HCT116 (cell line): ENCODE measurements at regions not wholly inside any gene's neighbourhood (a gene's known extent, or its start where the extent isn't known, plus 50 kb on each side); places are given as distances from the start of the nearest gene placed in this dataset.

Experiments used
- ATAC-seq: fragments of 200-7000 bp; cut with Tn5 transposase; 2 replicates; pipeline ENCODE4 v1.9.1; 2020; ENCODE audit warnings: mild to moderate bottlenecking, moderate library complexity
- BruUV-seq: library from RNA; stranded (reverse); fragments of 400-500 nt; replicated peaks from 2 replicates; lab custom pipeline; 2021; lab: Mats Ljungman, UMichigan
- CTCF ChIA-PET: fragments of 300-600 bp; sonication (Branson Sonifier 250); formaldehyde crosslinking; loops from one replicate; lab custom pipeline; 2021; ENCODE audit warnings: antibody characterized with exemption; lab: Charles Lee
- POLR2A ChIA-PET: fragments of 300-600, 350-600 bp; sonication (Branson Sonifier 250); formaldehyde crosslinking; loops from one replicate; lab custom pipeline; 2021; ENCODE audit warnings: antibody characterized with exemption; lab: Charles Lee
- RAD21 ChIA-PET, 2 experiments: fragments of 300-600 bp; sonication (Branson Sonifier 250); formaldehyde crosslinking; loops; one replicate each; lab custom pipeline; 2023; ENCODE audit warnings: low total read pairs in 2 of 2; ENCODE audit not compliant: uncharacterized antibody in 2 of 2, unreplicated experiment in 2 of 2, low non-redundant PET in 1 of 2; lab: Charles Lee
- DNase-seq: peaks from one replicate; pipeline ENCODE4 v3.0.0-alpha.2; 2010; ENCODE audit warnings: low read depth, low spot score
- H2AFZ ChIP-seq: fragments of 200-600 bp; shearing (Covaris generic), sonication (generic); 2 replicates; pipeline ENCODE4 v1.6.1; 2017; ENCODE audit warnings: low read depth, mixed run types, mixed read lengths, antibody characterized with exemption, low read length; ENCODE audit not compliant: poor library complexity, severe bottlenecking
- H3K27ac ChIP-seq: 2 replicates; pipeline ENCODE4 v1.5.1; 2012; ENCODE audit warnings: low read depth, low read length
- H3K27me3 ChIP-seq: fragments of 200-600 bp; sonication (generic); 2 replicates; pipeline ENCODE4 v1.6.1; 2016; ENCODE audit warnings: mixed run types, low read length, mixed read lengths; ENCODE audit not compliant: insufficient read depth
- H3K36me3 ChIP-seq, 2 experiments: fragments of 200-500 bp in 1 of 2; fragments of 200-600 bp in 1 of 2; sonication (Bioruptor generic) in 1 of 2; sonication (generic) in 1 of 2; 2 replicates each; pipeline versions ENCODE4 v1.5.1 to v1.6.1; 2014 to 2016; ENCODE audit warnings: low read length in 2 of 2, inconsistent platforms in 1 of 2, mixed read lengths in 1 of 2, mixed run types in 1 of 2; ENCODE audit not compliant: insufficient read depth in 2 of 2, control insufficient read depth in 1 of 2
- H3K4me1 ChIP-seq, 2 experiments: fragments of 200-600 bp in 1 of 2; sonication (generic) in 1 of 2; 2 replicates each; pipeline versions ENCODE4 v1.5.1 to v1.6.1; 2012 to 2017; ENCODE audit warnings: low read length in 2 of 2, inconsistent platforms in 1 of 2, mild to moderate bottlenecking in 1 of 2, mixed read lengths in 1 of 2, mixed run types in 1 of 2, moderate library complexity in 1 of 2; ENCODE audit not compliant: insufficient read depth in 2 of 2, control insufficient read depth in 1 of 2
- H3K4me2 ChIP-seq: fragments of 200-600 bp; sonication (generic); 2 replicates; pipeline ENCODE4 v1.6.1; 2017; ENCODE audit warnings: mixed run types, low read length, mixed read lengths
- H3K4me3 ChIP-seq, 2 experiments: fragments of 200-600 bp in 1 of 2; sonication (generic) in 1 of 2; replicated peaks in 1 of 2; 2 replicates each; pipeline ENCODE4 v1.5.1; 2011 to 2016; ENCODE audit warnings: low read length in 2 of 2, control low read depth in 1 of 2, low read depth in 1 of 2, mild to moderate bottlenecking in 1 of 2, mixed read lengths in 1 of 2, mixed run types in 1 of 2
- H3K79me2 ChIP-seq: fragments of 200-600 bp; sonication (generic); 2 replicates; pipeline ENCODE4 v1.6.1; 2017; ENCODE audit warnings: mild to moderate bottlenecking, mixed run types, low read length, moderate library complexity, mixed read lengths; ENCODE audit not compliant: insufficient read depth
- H3K9ac ChIP-seq: fragments of 200-600 bp; sonication (generic); 2 replicates; pipeline ENCODE4 v1.6.1; 2016; ENCODE audit warnings: low read length, mixed read lengths
- H3K9me2 ChIP-seq: fragments of 200-600 bp; sonication (generic), shearing (Covaris generic); 2 replicates; pipeline ENCODE4 v1.6.1; 2017; ENCODE audit warnings: mixed run types, mild to moderate bottlenecking, moderate library complexity; ENCODE audit not compliant: insufficient read depth
- H3K9me3 ChIP-seq, 2 experiments: fragments of 200-500 bp in 1 of 2; fragments of 200-600 bp in 1 of 2; sonication (Bioruptor generic) in 1 of 2; sonication (generic) in 1 of 2; 2 replicates each; pipeline ENCODE4 v1.6.1; 2014 to 2017; ENCODE audit warnings: low read length in 2 of 2, mixed read lengths in 2 of 2, inconsistent platforms in 1 of 2, low read depth in 1 of 2, mild to moderate bottlenecking in 1 of 2, mixed run types in 1 of 2, moderate library complexity in 1 of 2; ENCODE audit not compliant: control insufficient read depth in 1 of 2, insufficient read depth in 1 of 2
- H4K20me1 ChIP-seq: fragments of 200-600 bp; sonication (generic), shearing (Covaris generic); 2 replicates; pipeline ENCODE4 v1.6.1; 2017; ENCODE audit warnings: mixed run types, mild to moderate bottlenecking, moderate library complexity; ENCODE audit not compliant: insufficient read depth
- ATF3 ChIP-seq: IDR thresholded peaks from 2 replicates; pipeline ENCODE4 v1.6.1; 2012
- CBX3 ChIP-seq: IDR thresholded peaks from 2 replicates; pipeline ENCODE4 v1.6.1; 2012; ENCODE audit warnings: low read depth
- CEBPB ChIP-seq: IDR thresholded peaks from 2 replicates; pipeline ENCODE4 v1.6.1; 2012; ENCODE audit warnings: low read depth
- EGR1 ChIP-seq: IDR thresholded peaks from 2 replicates; pipeline ENCODE4 v1.6.1; 2012; ENCODE audit warnings: low read depth
- EZH2 ChIP-seq: fragments of 200-600 bp; sonication (generic); IDR thresholded peaks from 2 replicates; pipeline ENCODE4 v1.6.1; 2017; ENCODE audit warnings: antibody characterized with exemption, mixed run types
- EZH2phosphoT487 ChIP-seq: fragments of 200-600 bp; IDR thresholded peaks from 2 replicates; pipeline ENCODE4 v1.6.1; 2018; ENCODE audit warnings: antibody characterized with exemption, borderline replicate concordance
- FOSL1 ChIP-seq: IDR thresholded peaks from 2 replicates; pipeline ENCODE4 v1.6.1; 2012; ENCODE audit warnings: low read depth
- POLR2A ChIP-seq: IDR thresholded peaks from 2 replicates; pipeline ENCODE4 v1.7.0; 2011; ENCODE audit warnings: borderline replicate concordance; ENCODE audit not compliant: insufficient read depth, insufficient read length; ENCODE audit errors: extremely low read depth
- RAD21 ChIP-seq: IDR thresholded peaks from 2 replicates; pipeline ENCODE4 v1.6.1; 2012; ENCODE audit warnings: low read depth, mild to moderate bottlenecking
- SIN3A ChIP-seq: IDR thresholded peaks from 2 replicates; pipeline ENCODE4 v1.6.1; 2012; ENCODE audit warnings: low read depth
- SP1 ChIP-seq: IDR thresholded peaks from 2 replicates; pipeline ENCODE4 v1.6.1; 2012; ENCODE audit warnings: low read depth
- SRF ChIP-seq: IDR thresholded peaks from 2 replicates; pipeline ENCODE4 v1.6.1; 2012; ENCODE audit warnings: low read depth
- TCF7L2 ChIP-seq: IDR thresholded peaks from 2 replicates; pipeline ENCODE4 v1.7.0; 2011; ENCODE audit warnings: borderline replicate concordance, inconsistent platforms; ENCODE audit not compliant: insufficient read depth, insufficient read length; ENCODE audit errors: extremely low read depth
- ZBTB33 ChIP-seq: IDR thresholded peaks from 2 replicates; pipeline ENCODE4 v1.6.1; 2011; ENCODE audit warnings: mild to moderate bottlenecking, low read length, moderate library complexity; ENCODE audit not compliant: insufficient replicate concordance; ENCODE audit errors: extremely low read depth
- ZNF274 ChIP-seq: fragments of 200-500 bp; sonication (Bioruptor generic); IDR thresholded peaks from 2 replicates; pipeline ENCODE4 v1.6.1; 2014; ENCODE audit warnings: mild to moderate bottlenecking, low read depth, low read length, inconsistent platforms
- intact Hi-C: fragments of 100-400 bp; cut with micrococcal nuclease; formaldehyde crosslinking; loops from 2 replicates; pipeline ENCODE4 v1.10.0; 2022
- TF ChIP-seq, protein P1 (sequence below): IDR thresholded peaks from 2 replicates; pipeline ENCODE4 v1.6.1; 2012
- TF ChIP-seq, protein P2 (sequence below), 3 experiments: fragments of 200-600 bp in 1 of 3; sonication (generic) in 1 of 3; IDR thresholded peaks in 2 of 3; conservative IDR thresholded peaks in 1 of 3; 2 replicates each; pipeline ENCODE4 v1.5.1; 2012 to 2017; ENCODE audit warnings: low read depth in 2 of 3, low read length in 2 of 3, antibody characterized with exemption in 1 of 3, borderline replicate concordance in 1 of 3, control low read depth in 1 of 3, mild to moderate bottlenecking in 1 of 3, mixed read lengths in 1 of 3, mixed run types in 1 of 3, moderate library complexity in 1 of 3; ENCODE audit not compliant: insufficient read depth in 1 of 3

- no peak for DNase-seq
- ATAC-seq = no peak
- no TSS peak for BruUV-seq
- Histone ChIP-seq H3K9me2 (no peaks in the 10 kb centered on the region), H4K20me1 (no peaks in the 10 kb centered on the region), H3K79me2 (no peaks in the 10 kb centered on the region), H3K4me2 (no peak overlapping the region), H2AFZ (no peak overlapping the region), H3K9ac (no peak overlapping the region)
- TF ChIP-seq RAD21 = no peak
- TF ChIP-seq ATF3 = no peak
- no peak for TF ChIP-seq SP1
- TF ChIP-seq EGR1 = no peak
- TF ChIP-seq FOSL1 = no peak
- no peak for TF ChIP-seq CEBPB
- TF ChIP-seq, protein P1, sequence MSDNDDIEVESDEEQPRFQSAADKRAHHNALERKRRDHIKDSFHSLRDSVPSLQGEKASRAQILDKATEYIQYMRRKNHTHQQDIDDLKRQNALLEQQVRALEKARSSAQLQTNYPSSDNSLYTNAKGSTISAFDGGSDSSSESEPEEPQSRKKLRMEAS = no peak
- TF ChIP-seq CBX3 = no peak
- TF ChIP-seq, protein P2, sequence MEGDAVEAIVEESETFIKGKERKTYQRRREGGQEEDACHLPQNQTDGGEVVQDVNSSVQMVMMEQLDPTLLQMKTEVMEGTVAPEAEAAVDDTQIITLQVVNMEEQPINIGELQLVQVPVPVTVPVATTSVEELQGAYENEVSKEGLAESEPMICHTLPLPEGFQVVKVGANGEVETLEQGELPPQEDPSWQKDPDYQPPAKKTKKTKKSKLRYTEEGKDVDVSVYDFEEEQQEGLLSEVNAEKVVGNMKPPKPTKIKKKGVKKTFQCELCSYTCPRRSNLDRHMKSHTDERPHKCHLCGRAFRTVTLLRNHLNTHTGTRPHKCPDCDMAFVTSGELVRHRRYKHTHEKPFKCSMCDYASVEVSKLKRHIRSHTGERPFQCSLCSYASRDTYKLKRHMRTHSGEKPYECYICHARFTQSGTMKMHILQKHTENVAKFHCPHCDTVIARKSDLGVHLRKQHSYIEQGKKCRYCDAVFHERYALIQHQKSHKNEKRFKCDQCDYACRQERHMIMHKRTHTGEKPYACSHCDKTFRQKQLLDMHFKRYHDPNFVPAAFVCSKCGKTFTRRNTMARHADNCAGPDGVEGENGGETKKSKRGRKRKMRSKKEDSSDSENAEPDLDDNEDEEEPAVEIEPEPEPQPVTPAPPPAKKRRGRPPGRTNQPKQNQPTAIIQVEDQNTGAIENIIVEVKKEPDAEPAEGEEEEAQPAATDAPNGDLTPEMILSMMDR (IDR thresholded peaks at IDR 0.05 in 2 of 3, conservative IDR thresholded peaks at IDR 0.05 in 1 of 3; ENCODE audit: borderline replicate concordance in 1 of 3, insufficient read depth in 1 of 3, low read depth in 2 of 3, low read length in 2 of 3) = no peak
- no peak for TF ChIP-seq ZBTB33
- TF ChIP-seq POLR2A = no peak
- TF ChIP-seq EZH2phosphoT487 = no peak
- no peak for TF ChIP-seq EZH2
- no peak for TF ChIP-seq SRF
- no peak for TF ChIP-seq TCF7L2
- no peak for TF ChIP-seq ZNF274
- no peak for TF ChIP-seq SIN3A
- TF ChIP-seq, all 23 proteins: peak for 0
- Histone ChIP-seq H3K27me3 (no peaks in the 10 kb centered on the region), H3K36me3 (no peaks in the 10 kb centered on the region), H3K9me3 (no peaks in the 10 kb centered on the region), H3K4me3 (no peak overlapping the region), H3K4me1 (no peaks in the 10 kb centered on the region), H3K27ac (no peak overlapping the region)
- ChIA-PET CTCF (no interaction called here), RAD21 (no interaction called here), POLR2A (no interaction called here)
- intact Hi-C loops = no loop called here
These were observed 651.3 kb upstream of the MEF2C start for GRCh38 chr5:89534331-89534730.
